ENCODE measurements at regions not wholly inside any gene's neighbourhood (a gene's known extent, or its start where the extent isn't known, plus 50 kb on each side); places are given as distances from the start of the nearest gene placed in this dataset.

GRCh38 chr1:184187097-184187496 lies 135.6 kb downstream of the TSEN15 start:
- CTCF ChIA-PET, result interaction anchor here (1.0 kb wide), 1 partner anchor 12 kb away, joined by 5 read pairs; no protein-coding TSS in a partner anchor
- no peak for TF ChIP-seq CTCF (IDR thresholded peaks at IDR 0.05; ENCODE audit: control extremely low read depth, extremely low read depth, low read depth, missing control alignments)
- POLR2A ChIA-PET, result no interaction called here
- DNase-seq (ENCODE audit: extremely low spot score), result no peak

GRCh38 chr1:184188037-184188436 lies 136.5 kb downstream of the TSEN15 start:
- ChIA-PET POLR2A (no interaction called here), CTCF (interaction anchor here (1.0 to 1.1 kb wide), 2 partner anchors 11 to 33 kb away, joined by 3 read pairs; no protein-coding TSS in a partner anchor)
- no peak for DNase-seq (ENCODE audit: extremely low spot score)
- TF ChIP-seq CTCF (IDR thresholded peaks at IDR 0.05; ENCODE audit: control extremely low read depth, extremely low read depth, low read depth, missing control alignments), result no peak

- ChIA-PET CTCF (interaction anchor here (1.1 kb wide), 1 partner anchor 31 kb away, joined by 3 read pairs; no protein-coding TSS in a partner anchor), POLR2A (no interaction called here)
- no peak for DNase-seq (ENCODE audit: extremely low spot score)
- no peak for TF ChIP-seq CTCF (IDR thresholded peaks at IDR 0.05; ENCODE audit: control extremely low read depth, extremely low read depth, low read depth, missing control alignments)
These were observed 137.8 kb downstream of the TSEN15 start for GRCh38 chr1:184189361-184189760.

GRCh38 chr1:184190616-184191015 lies 139.1 kb downstream of the TSEN15 start:
- ChIA-PET POLR2A (no interaction called here), CTCF (no interaction called here)
- no peak for DNase-seq (ENCODE audit: extremely low spot score)
- no peak for TF ChIP-seq CTCF (IDR thresholded peaks at IDR 0.05; ENCODE audit: control extremely low read depth, extremely low read depth, low read depth, missing control alignments)

GRCh38 chr1:184191181-184191621 lies 139.7 kb downstream of the TSEN15 start:
- CTCF ChIA-PET, result interaction anchor here (0.9 to 1.6 kb wide), 2 partner anchors 31 to 78 kb away, joined by 3 to 5 read pairs; no protein-coding TSS in a partner anchor
- POLR2A ChIA-PET, result no interaction called here

GRCh38 chr1:184192796-184193195 lies 141.3 kb downstream of the TSEN15 start:
- DNase-seq (ENCODE audit: extremely low spot score), result no peak
- ChIA-PET CTCF (interaction anchor here (1.6 kb wide), 1 partner anchor 29 kb away, joined by 5 read pairs; no protein-coding TSS in a partner anchor), POLR2A (no interaction called here)
- TF ChIP-seq CTCF (IDR thresholded peaks at IDR 0.05; ENCODE audit: control extremely low read depth, extremely low read depth, low read depth, missing control alignments), result no peak

More at GRCh38 chr1:184191181-184191621, 139.7 kb downstream of the TSEN15 start:
- no peak for DNase-seq (ENCODE audit: extremely low spot score)
- no peak for TF ChIP-seq CTCF (IDR thresholded peaks at IDR 0.05; ENCODE audit: control extremely low read depth, extremely low read depth, low read depth, missing control alignments)
